Ascending aorta (tissue), 2 donors: ENCODE measurements at regions not wholly inside any gene's neighbourhood (a gene's known extent, or its start where the extent isn't known, plus 50 kb on each side); places are given as distances from the start of the nearest gene placed in this dataset.

Experiments used
- DNase-seq, 2 donors: peaks; one replicate each; pipeline ENCODE4 v3.0.0-alpha.2; 2019; ENCODE audit warnings: low spot score in 2 of 2
- H3K27ac ChIP-seq, 2 donors: fragments of 200-600 bp; sonication (generic); one replicate each; pipeline ENCODE4 v1.5.1; 2016 to 2017; ENCODE audit warnings: mild to moderate bottlenecking in 1 of 2
- H3K27me3 ChIP-seq: fragments of 200-600 bp; sonication (generic); one replicate; pipeline ENCODE4 v1.5.1; 2017
- H3K36me3 ChIP-seq, 2 donors: fragments of 200-600 bp; sonication (generic); one replicate each; pipeline ENCODE4 v1.5.1; 2016
- H3K4me1 ChIP-seq, 2 donors: fragments of 200-600 bp; sonication (generic); one replicate each; pipeline ENCODE4 v1.5.1; 2016 to 2017; ENCODE audit warnings: mild to moderate bottlenecking in 1 of 2
- H3K4me3 ChIP-seq, 2 donors: fragments of 200-600 bp; sonication (generic); one replicate each; pipeline ENCODE4 v1.5.1; 2016 to 2017; ENCODE audit warnings: mild to moderate bottlenecking in 1 of 2
- H3K9me3 ChIP-seq, 2 donors: fragments of 200-600 bp; sonication (generic); one replicate each; pipeline ENCODE4 v1.5.1; 2016
- intact Hi-C: fragments of 100-400 bp; cut with DNase I; formaldehyde crosslinking; loops from one replicate; pipeline ENCODE4 v1.15.1; 2023
- TF ChIP-seq, protein P1 (sequence below), 3 experiments: fragments of 200-600 bp in 2 of 3; fragments of 450-650 bp in 1 of 3; sonication (generic) in 2 of 3; IDR thresholded peaks; one replicate each; pipeline ENCODE4 v1.5.1; 2016 to 2019; ENCODE audit warnings: antibody characterized with exemption in 3 of 3, mild to moderate bottlenecking in 1 of 3, moderate library complexity in 1 of 3

DNA sequence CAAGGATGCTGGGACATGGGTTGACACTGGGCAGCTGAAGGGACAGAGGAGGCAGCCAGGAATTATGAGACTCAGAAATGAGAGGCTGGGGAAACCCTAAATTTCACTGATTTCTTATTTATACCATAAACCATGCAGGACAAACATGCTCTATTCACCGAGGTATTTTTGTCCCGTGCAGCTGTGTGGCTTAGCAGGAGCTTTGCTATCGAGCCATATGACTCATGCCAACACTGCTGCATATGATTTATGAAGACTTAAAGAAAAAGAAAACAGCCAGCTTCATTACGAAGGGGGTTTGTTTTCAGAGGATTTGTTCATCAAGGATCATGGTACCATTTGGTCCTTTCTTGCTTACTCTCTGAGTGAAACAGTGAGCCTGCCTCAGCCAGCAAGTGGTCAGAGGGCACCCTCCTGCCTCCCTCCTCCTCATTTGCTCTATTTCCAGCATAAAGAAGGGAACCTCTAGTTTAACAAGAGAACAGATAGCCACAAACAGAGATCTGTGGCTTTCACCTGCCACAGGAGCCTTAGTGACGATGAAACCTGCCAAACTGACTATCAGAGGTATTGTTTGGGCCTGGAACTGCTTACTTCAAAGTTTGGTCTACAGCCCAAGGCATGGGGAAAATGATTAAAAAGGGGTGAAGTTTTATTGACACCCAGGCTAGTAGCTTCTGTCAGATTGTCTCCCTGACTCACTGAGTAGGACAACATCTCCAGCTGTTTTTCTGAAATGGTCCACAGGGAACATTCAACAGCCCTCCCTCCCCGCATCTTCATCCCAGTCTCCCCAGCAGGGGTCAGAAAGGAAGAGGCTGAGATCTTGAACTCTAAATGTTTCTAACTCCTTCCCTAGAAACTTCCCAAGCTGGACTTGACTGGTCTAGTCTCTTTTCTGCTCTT lies 80.1 kb upstream of the MAML3 start:
- no peak for DNase-seq
- Histone ChIP-seq H3K27ac (no peak overlapping the region), H3K4me3 (no peak overlapping the region), H3K27me3 (no peaks in the 10 kb centered on the region), H3K9me3 (no peaks in the 10 kb centered on the region), H3K4me1 (peaks cover 5 to 18% of the 10 kb centered on the region in 2 donors), H3K36me3 (no peaks in the 10 kb centered on the region)
- TF ChIP-seq, protein P1, sequence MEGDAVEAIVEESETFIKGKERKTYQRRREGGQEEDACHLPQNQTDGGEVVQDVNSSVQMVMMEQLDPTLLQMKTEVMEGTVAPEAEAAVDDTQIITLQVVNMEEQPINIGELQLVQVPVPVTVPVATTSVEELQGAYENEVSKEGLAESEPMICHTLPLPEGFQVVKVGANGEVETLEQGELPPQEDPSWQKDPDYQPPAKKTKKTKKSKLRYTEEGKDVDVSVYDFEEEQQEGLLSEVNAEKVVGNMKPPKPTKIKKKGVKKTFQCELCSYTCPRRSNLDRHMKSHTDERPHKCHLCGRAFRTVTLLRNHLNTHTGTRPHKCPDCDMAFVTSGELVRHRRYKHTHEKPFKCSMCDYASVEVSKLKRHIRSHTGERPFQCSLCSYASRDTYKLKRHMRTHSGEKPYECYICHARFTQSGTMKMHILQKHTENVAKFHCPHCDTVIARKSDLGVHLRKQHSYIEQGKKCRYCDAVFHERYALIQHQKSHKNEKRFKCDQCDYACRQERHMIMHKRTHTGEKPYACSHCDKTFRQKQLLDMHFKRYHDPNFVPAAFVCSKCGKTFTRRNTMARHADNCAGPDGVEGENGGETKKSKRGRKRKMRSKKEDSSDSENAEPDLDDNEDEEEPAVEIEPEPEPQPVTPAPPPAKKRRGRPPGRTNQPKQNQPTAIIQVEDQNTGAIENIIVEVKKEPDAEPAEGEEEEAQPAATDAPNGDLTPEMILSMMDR (IDR thresholded peaks at IDR 0.05), result no peak
- intact Hi-C loops, result no loop called here

DNA sequence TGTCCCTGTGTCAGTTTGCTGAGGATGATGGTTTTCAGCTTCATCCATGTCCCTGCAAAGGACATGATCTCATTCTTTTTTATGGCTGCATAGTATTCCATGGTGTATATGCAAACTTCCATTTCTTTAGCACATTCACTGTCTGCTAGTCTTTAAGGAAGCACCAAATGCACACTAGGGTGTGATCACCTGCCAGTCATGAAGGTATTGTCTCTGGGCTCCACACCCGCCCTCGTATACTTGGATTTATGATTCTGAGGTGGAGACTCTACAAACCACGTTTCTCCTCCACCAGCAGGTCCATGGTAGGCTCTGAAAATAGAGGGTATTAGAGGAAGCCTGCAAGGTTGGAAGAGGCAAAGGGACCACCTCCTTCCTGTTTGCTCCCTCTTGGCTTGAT lies 75.9 kb upstream of the MAML3 start:
- intact Hi-C loops, result no loop called here
- TF ChIP-seq, protein P1 (IDR thresholded peaks at IDR 0.05), result no peak
- H3K27ac ChIP-seq, result no peak overlapping the region

DNA sequence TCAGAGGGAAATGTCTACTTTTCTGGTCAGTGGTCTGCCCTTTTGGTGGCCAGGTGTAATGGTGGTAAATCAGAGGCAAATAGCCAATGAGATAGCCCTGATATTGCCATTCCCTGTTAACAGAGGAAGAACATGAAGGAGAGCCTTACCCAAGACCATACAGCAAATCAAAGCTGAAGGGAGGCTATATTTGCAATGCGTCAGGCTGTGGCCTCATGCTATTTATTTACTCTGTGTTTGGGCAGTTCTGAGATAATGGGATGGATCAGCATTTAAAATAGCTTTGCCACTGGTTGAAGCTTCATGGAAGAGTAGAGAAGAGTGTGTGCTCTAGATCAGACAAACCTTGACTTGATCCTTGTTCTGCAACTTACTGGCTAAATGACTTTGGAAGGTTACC lies 73.3 kb upstream of the MAML3 start:
- H3K27me3 ChIP-seq, result no peaks in the 10 kb centered on the region
- no peak overlapping the region for H3K4me3 ChIP-seq
- intact Hi-C loops, result no loop called here
- DNase-seq, result no peak
- no peaks in the 10 kb centered on the region for H3K36me3 ChIP-seq
- no peaks in the 10 kb centered on the region for H3K9me3 ChIP-seq
- TF ChIP-seq, protein P1 (IDR thresholded peaks at IDR 0.05), result no peak
- no peaks in the 10 kb centered on the region for H3K4me1 ChIP-seq
- H3K27ac ChIP-seq, result no peak overlapping the region

More for the DNA sequence above, 75.9 kb upstream of the MAML3 start:
- no peaks in the 10 kb centered on the region for H3K27me3 ChIP-seq
- no peak for DNase-seq
- H3K4me1 ChIP-seq, result no peaks in the 10 kb centered on the region
- no peaks in the 10 kb centered on the region for H3K36me3 ChIP-seq
- no peak overlapping the region for H3K4me3 ChIP-seq
- no peaks in the 10 kb centered on the region for H3K9me3 ChIP-seq

DNA sequence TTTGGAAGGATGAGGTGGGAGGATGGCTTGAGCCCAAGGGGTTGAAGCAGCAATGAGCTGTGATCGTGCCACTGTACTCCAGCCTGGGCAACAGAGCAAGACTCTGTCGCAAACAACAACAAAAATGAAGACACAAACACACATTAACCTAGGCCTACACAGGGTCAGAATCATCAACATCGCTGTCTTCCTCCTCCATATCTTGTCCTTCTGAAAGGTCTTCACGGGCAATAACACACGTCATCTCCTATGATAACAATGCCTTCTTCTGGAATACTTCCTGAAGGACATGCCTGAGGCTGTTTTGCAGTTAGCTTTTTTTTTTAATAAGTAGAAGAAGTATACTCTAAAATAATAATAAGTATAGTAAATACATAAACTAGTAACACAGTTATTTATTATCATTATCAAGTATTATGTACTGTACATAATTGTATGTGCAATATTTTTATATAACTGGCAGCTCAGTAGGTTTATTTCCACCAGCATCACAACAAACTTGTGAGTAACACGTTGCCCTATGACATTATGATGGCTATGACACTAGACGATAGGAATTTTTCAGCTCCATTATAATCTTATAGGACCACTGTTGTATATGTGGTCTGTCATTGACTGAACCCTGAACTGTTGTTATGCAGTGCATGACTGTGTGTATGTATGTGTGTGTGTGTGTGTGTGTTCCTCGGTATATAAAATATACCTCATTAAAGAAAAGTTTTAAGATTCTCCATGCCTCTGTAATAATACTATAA lies 69.2 kb upstream of the MAML3 start:
- no peak overlapping the region for H3K27ac ChIP-seq
- H3K4me3 ChIP-seq, result no peak overlapping the region
- TF ChIP-seq, protein P1 (IDR thresholded peaks at IDR 0.05), result no peak
- intact Hi-C loops, result no loop called here
- DNase-seq, result no peak
- no peaks in the 10 kb centered on the region for H3K36me3 ChIP-seq
- H3K4me1 ChIP-seq, result no peaks in the 10 kb centered on the region
- H3K27me3 ChIP-seq, result no peaks in the 10 kb centered on the region
- no peaks in the 10 kb centered on the region for H3K9me3 ChIP-seq

DNA sequence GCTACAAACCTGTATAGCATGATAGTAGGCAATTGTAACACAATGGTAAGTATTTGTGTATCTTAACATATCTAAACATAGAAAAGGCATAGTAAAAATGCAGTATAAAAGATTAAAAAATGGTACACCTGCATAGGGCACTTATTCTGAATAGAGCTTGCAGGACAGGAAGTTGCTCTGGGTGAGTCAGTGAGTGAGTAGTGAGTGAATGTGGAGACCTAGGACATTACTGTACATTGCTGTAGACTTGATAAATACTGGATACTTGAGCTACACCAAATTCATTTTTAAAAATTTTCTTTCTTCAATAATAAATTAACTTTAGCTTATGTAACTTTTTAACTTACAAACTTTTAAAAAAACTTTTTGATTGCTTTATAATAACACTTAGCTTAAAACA lies 68.2 kb upstream of the MAML3 start:
- H3K36me3 ChIP-seq, result no peaks in the 10 kb centered on the region
- TF ChIP-seq, protein P1 (IDR thresholded peaks at IDR 0.05), result no peak
- no peak overlapping the region for H3K4me3 ChIP-seq
- no peak for DNase-seq
- H3K9me3 ChIP-seq, result no peaks in the 10 kb centered on the region
- H3K4me1 ChIP-seq, result no peaks in the 10 kb centered on the region
- intact Hi-C loops, result no loop called here
- H3K27ac ChIP-seq, result no peak overlapping the region
- no peaks in the 10 kb centered on the region for H3K27me3 ChIP-seq
